Brain microvascular endothelial cell (primary cell): ENCODE measurements at regions not wholly inside any gene's neighbourhood (a gene's known extent, or its start where the extent isn't known, plus 50 kb on each side); places are given as distances from the start of the nearest gene placed in this dataset.
A peak's percentile ranks its signal among the peaks of the same experiment; 100 is the strongest.

Source experiments
- DNase-seq: peaks from one replicate; pipeline ENCODE4 v3.0.0-alpha.2; 2020
- H3K27ac ChIP-seq: fragments of 250-450 bp; sonication (Bioruptor Pico); 2 replicates; pipeline ENCODE4 v1.5.1; 2020; ENCODE audit warnings: mild to moderate bottlenecking, moderate library complexity
- H3K27me3 ChIP-seq: fragments of 250-450 bp; sonication (Bioruptor Pico); replicated peaks from 2 replicates; pipeline ENCODE4 v1.5.1; 2020; ENCODE audit warnings: mild to moderate bottlenecking
- H3K36me3 ChIP-seq: fragments of 250-450 bp; sonication (Bioruptor Pico); replicated peaks from 2 replicates; pipeline ENCODE4 v1.5.1; 2020; ENCODE audit warnings: mild to moderate bottlenecking
- H3K4me3 ChIP-seq: 2 replicates; pipeline ENCODE4 v1.5.1; 2011; ENCODE audit warnings: low read depth, mild to moderate bottlenecking, control low read depth, low read length, moderate library complexity
- in situ Hi-C: cut with HindIII; loops from 2 replicates; pipeline ENCODE4 v1.10.0; 2017; ENCODE audit warnings: low sequenced_read_pairs, low pct_ligation_motif_present
- TF ChIP-seq, protein P1 (sequence below): IDR thresholded peaks from 2 replicates; pipeline ENCODE4 v1.5.1; 2011; ENCODE audit warnings: low read depth, mild to moderate bottlenecking, moderate library complexity, low read length, control low read depth, inconsistent platforms; ENCODE audit errors: missing control alignments

DNA sequence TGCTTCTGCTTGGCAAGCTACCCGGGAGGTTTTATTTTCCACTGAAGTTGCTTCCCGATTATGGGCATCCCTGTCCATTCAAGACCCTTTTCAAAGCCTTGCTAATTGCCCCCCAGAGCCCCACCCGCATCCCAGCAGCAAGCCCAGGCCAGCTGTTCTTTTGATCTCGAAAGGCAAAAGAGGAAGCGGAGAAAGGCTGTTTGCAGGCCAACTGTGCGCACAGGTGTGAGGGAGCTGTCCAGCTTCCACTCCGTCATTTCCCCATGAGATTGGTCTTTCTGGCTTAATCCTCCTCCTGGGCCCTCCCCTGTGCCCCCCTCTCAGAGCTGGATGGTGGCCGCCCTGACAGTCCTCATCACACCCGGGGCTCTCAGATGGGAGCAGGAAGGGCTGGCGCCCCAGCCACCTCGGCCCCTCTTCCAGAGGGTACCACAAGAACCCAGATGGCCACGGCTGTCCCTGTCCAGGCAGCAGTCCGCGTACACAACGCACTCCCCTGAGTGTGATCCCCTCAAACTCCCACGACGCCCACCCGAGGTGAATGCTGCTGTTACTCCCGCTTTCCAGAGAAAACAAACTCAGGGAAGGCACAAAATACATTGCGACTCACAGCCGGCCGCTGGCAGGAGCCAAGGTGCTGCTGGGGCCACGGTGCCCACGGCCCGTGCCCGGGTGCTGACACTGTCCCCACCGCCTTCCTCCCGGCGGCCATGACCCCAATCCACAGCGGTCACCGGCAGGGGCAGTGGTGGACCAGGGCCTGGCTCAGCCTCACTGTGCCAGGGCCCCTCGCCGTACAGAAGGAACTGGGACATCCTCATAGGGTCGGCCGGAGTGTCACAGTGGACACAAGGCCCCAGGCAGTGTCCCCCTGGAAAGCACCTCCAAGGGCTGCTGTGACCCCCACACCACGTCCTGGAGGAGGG is 121.9 kb downstream of the CRYAA start:
- Histone ChIP-seq H3K36me3 (no peaks in the 10 kb centered on the region), H3K27ac (no peak overlapping the region), H3K4me3 (no peak overlapping the region), H3K27me3 (no peaks in the 10 kb centered on the region)
- in situ Hi-C loops = no loop called here
- DNase-seq = no peak
- TF ChIP-seq, protein P1, sequence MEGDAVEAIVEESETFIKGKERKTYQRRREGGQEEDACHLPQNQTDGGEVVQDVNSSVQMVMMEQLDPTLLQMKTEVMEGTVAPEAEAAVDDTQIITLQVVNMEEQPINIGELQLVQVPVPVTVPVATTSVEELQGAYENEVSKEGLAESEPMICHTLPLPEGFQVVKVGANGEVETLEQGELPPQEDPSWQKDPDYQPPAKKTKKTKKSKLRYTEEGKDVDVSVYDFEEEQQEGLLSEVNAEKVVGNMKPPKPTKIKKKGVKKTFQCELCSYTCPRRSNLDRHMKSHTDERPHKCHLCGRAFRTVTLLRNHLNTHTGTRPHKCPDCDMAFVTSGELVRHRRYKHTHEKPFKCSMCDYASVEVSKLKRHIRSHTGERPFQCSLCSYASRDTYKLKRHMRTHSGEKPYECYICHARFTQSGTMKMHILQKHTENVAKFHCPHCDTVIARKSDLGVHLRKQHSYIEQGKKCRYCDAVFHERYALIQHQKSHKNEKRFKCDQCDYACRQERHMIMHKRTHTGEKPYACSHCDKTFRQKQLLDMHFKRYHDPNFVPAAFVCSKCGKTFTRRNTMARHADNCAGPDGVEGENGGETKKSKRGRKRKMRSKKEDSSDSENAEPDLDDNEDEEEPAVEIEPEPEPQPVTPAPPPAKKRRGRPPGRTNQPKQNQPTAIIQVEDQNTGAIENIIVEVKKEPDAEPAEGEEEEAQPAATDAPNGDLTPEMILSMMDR = no peak

DNA sequence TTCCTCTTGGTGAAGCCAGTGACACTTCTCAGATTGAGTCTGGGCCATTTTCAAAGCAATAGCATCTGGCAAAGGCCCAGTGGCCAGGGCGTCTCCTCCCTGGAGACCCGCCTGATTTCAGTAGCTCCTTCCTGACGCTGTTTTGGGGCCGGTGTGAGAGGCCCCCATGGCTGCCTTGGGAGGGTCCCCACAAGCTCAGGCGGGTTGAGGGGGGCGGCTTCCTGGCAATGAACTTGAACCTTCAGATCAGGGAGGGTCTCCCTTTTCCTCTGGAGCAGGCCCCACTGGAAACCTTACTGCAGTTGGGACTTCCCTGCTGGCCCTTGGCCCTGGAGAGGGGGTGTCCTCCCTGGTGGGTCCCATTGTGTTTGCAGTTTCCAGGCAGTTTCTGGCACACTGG is 121.2 kb downstream of the CRYAA start:
- no peak overlapping the region for H3K27ac ChIP-seq
- TF ChIP-seq, protein P1 = no peak
- in situ Hi-C loops = no loop called here

DNA sequence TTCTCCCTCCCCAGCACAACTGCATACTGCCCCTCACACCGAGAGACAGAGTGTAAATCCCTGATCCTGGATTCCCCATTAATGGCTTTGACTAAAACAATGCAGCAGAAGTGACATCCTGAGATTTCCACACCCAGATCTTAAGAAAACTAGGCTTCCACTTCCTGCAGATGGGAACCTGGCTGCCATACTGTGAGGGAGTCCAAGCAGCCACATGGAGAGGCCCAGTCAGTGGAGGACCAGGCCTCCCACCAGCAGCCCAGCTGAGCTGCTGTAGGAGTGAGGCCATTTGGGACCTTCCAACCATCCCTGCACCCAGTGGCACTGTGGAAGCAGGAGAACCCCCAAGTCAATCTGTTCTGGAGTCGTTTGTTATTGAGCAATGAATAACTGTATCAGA is 120.6 kb downstream of the CRYAA start:
- H3K27me3 ChIP-seq = no peaks in the 10 kb centered on the region
- DNase-seq = no peak
- TF ChIP-seq, protein P1 = no peak
- H3K36me3 ChIP-seq = no peaks in the 10 kb centered on the region
- no peak overlapping the region for H3K27ac ChIP-seq
- in situ Hi-C loops = no loop called here
- no peak overlapping the region for H3K4me3 ChIP-seq

More for the DNA sequence above, 121.2 kb downstream of the CRYAA start:
- Histone ChIP-seq H3K36me3 (no peaks in the 10 kb centered on the region), H3K27me3 (no peaks in the 10 kb centered on the region), H3K4me3 (no peak overlapping the region)
- no peak for DNase-seq

DNA sequence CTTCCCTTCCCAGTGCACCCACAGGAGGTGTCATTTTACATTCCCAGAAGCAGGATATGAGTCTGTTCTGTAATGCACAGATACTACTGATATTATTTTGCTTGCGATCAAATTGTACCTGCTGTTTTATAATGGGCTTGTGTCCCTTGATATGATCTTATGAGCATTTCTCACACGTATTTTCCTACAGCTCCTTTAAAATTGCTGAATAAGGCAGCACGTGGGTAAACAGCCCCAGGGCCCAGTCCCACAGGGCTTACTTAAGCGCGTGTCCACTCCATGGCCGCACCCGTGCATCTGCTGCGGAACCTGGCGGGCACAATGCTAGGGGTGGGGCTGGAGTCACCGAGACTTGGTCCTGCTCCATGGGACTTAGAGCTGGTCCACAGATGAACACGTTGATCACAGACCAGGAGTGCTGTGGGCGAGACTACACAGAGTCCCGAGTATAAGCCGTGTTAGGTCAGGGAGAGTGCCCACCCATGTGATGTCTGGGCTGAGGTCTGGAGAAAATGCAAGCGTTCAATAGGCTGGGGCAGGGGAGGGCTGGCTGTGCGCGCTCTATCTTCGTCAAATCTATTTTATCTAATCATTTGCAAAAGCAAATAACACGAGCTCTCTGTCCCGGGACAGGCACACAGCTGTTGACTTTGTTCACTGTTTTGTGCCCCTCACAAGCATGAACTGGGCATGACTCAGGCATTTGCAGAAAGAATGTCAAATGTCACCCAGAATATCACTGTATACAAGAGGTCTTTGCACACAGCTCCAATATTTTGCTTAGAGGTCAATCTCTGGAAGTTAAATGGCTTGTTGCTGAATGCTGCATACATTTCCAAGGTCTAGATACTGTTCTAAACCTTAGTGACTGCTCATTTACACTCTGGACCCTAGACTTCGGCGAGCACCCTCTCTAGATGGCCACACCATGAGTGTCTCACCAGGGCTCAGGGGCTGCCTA is 119.3 kb downstream of the CRYAA start:
- Histone ChIP-seq H3K27me3 (no peaks in the 10 kb centered on the region), H3K36me3 (no peaks in the 10 kb centered on the region), H3K27ac (no peak overlapping the region), H3K4me3 (no peak overlapping the region)
- in situ Hi-C loops = no loop called here
- TF ChIP-seq, protein P1 = no peak
- peak; percentile 7 for DNase-seq

DNA sequence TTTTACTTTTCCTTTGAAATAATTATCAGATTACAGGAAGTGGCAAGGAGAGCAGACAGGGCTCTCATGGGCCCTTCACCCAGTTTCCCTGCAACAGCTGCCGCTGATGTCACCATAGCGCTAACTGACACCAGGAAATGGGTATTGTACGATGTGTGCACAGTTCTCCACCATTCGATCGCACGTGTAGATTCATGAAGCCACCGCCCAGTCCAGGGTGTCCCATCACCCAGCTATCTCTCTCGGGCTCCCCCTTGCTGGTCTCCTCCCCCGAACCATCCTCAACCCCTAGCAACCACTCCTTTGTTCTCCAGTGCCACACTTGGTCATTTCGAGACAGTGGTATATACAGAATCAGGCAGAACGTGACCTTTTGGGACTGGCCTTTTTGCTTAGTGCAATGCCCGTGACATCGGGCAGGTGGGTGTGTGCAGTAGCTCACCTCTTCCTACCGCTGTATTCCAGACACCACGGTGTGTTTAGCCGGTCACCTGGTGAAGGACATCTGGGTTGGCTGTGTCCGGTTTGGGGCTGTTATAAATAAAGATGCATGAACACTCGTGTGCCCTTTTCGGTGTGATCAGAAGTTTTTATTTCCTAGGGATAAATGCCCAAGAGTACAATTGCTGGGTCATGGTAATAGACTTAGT is 118.4 kb downstream of the CRYAA start:
- TF ChIP-seq, protein P1 = no peak
- no peak for DNase-seq
- in situ Hi-C loops = no loop called here
- H3K36me3 ChIP-seq = no peaks in the 10 kb centered on the region
- no peaks in the 10 kb centered on the region for H3K27me3 ChIP-seq
- no peak overlapping the region for H3K4me3 ChIP-seq
- H3K27ac ChIP-seq = no peak overlapping the region
